Upper lobe of right lung (tissue), 1 donor: ENCODE measurements at regions not wholly inside any gene's neighbourhood (a gene's known extent, or its start where the extent isn't known, plus 50 kb on each side); places are given as distances from the start of the nearest gene placed in this dataset.

Experiments used
- ATAC-seq: fragments of 200-7000 bp; cut with Tn5 transposase; one replicate; pipeline ENCODE4 v1.9.1; 2020; ENCODE audit warnings: mild to moderate bottlenecking, moderate library complexity
- DNase-seq: peaks from one replicate; pipeline ENCODE4 v3.0.0-alpha.2; 2020
- H3K27ac ChIP-seq: fragments of 200-600 bp; one replicate; pipeline ENCODE4 v1.8.0; 2022
- H3K27me3 ChIP-seq: fragments of 200-600 bp; one replicate; pipeline ENCODE4 v1.8.0; 2022; ENCODE audit warnings: mild to moderate bottlenecking
- H3K36me3 ChIP-seq: fragments of 200-600 bp; one replicate; pipeline ENCODE4 v1.8.0; 2022
- H3K4me1 ChIP-seq: fragments of 200-600 bp; one replicate; pipeline ENCODE4 v1.8.0; 2022
- H3K4me3 ChIP-seq: fragments of 200-600 bp; one replicate; pipeline ENCODE4 v1.8.0; 2022; ENCODE audit warnings: mild to moderate bottlenecking
- H3K9me3 ChIP-seq: fragments of 200-600 bp; one replicate; pipeline ENCODE4 v1.8.0; 2022
- intact Hi-C: fragments of 100-400 bp; cut with DNase I; formaldehyde crosslinking; loops from one replicate; pipeline ENCODE4 v1.11.0; 2022
- TF ChIP-seq, protein P1 (sequence below): fragments of 200-600 bp; IDR thresholded peaks from one replicate; pipeline ENCODE4 v1.8.0; 2022; ENCODE audit warnings: antibody characterized with exemption
- donor health status: DM: no; HTN: yes; CAD: no; lungs with severe emphysema.

DNA sequence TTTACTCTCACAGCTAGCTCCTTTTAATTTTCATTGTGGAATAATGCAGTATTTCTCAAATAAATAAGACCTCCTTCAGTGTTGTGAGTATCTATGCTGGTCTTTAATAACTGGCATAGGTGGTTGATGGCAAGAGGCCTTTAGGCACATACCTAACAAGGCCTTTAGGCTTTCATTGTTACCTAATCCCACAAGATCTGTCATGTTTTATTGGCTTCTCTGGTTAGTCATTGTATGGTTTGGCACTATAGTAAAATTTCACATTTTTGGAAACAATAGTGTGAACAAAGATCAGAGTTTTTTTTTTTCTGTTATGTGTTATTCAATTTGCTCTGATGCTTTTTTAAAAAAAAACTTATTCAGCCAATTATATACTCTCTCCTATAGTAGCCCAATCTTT is 89.8 kb upstream of the NEUROD1 start:
- no peak for DNase-seq
- intact Hi-C loops, result no loop called here
- Histone ChIP-seq H3K27me3 (no peaks in the 10 kb centered on the region), H3K4me3 (no peak overlapping the region), H3K36me3 (no peaks in the 10 kb centered on the region), H3K9me3 (no peaks in the 10 kb centered on the region), H3K27ac (no peak overlapping the region), H3K4me1 (no peaks in the 10 kb centered on the region)
- ATAC-seq, result no peak
- TF ChIP-seq, protein P1, sequence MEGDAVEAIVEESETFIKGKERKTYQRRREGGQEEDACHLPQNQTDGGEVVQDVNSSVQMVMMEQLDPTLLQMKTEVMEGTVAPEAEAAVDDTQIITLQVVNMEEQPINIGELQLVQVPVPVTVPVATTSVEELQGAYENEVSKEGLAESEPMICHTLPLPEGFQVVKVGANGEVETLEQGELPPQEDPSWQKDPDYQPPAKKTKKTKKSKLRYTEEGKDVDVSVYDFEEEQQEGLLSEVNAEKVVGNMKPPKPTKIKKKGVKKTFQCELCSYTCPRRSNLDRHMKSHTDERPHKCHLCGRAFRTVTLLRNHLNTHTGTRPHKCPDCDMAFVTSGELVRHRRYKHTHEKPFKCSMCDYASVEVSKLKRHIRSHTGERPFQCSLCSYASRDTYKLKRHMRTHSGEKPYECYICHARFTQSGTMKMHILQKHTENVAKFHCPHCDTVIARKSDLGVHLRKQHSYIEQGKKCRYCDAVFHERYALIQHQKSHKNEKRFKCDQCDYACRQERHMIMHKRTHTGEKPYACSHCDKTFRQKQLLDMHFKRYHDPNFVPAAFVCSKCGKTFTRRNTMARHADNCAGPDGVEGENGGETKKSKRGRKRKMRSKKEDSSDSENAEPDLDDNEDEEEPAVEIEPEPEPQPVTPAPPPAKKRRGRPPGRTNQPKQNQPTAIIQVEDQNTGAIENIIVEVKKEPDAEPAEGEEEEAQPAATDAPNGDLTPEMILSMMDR, result no peak

DNA sequence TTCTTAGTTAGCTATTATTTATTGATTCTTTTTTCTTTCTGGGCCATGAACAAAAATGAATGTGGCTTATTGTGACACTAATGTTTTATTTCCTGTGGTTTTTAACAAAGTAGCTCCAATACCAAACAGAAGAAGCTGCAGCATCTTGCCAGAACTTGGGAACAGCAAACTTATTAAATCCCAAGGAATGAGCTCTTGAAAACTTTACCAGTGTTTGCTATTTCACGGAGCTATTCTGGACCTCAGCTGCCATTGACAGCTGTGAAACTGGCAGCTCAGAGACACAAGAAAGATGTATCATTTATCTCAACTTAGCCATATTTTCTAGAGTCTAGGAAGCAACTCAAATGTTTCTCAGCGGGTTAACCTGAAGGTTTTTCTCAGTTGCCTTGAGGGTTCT is 91.0 kb upstream of the NEUROD1 start:
- TF ChIP-seq, protein P1, result no peak
- H3K27me3 ChIP-seq, result no peaks in the 10 kb centered on the region
- H3K9me3 ChIP-seq, result no peaks in the 10 kb centered on the region
- intact Hi-C loops, result no loop called here
- no peak overlapping the region for H3K4me3 ChIP-seq
- no peaks in the 10 kb centered on the region for H3K36me3 ChIP-seq
- no peak overlapping the region for H3K27ac ChIP-seq
- H3K4me1 ChIP-seq, result no peaks in the 10 kb centered on the region
- DNase-seq (no peak), ATAC-seq (no peak)

DNA sequence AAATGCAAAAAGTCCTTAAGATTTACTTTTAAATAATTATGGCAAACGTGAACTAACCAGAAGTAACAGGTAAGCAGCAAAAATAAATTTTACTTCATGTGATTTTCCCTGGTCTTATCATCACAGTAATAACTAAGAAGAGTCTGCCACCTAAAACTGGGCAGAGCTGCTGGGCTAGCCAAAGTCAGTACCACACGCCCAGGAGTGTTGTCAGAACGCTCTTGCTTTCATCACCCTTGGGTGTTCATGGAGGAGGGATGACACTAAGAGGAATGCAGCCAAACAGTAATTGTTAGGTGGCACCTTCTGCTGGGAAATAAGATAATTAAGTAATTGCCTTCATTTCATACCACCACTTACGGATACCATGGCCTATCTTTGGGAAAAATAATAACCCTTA is 92.0 kb upstream of the NEUROD1 start:
- TF ChIP-seq, protein P1, result no peak
- H3K27me3 ChIP-seq, result no peaks in the 10 kb centered on the region
- H3K36me3 ChIP-seq, result no peaks in the 10 kb centered on the region
- H3K4me3 ChIP-seq, result no peak overlapping the region
- intact Hi-C loops, result no loop called here
- no peak overlapping the region for H3K27ac ChIP-seq
- no peaks in the 10 kb centered on the region for H3K9me3 ChIP-seq
- H3K4me1 ChIP-seq, result no peaks in the 10 kb centered on the region
- no peak for DNase-seq
- no peak for ATAC-seq

DNA sequence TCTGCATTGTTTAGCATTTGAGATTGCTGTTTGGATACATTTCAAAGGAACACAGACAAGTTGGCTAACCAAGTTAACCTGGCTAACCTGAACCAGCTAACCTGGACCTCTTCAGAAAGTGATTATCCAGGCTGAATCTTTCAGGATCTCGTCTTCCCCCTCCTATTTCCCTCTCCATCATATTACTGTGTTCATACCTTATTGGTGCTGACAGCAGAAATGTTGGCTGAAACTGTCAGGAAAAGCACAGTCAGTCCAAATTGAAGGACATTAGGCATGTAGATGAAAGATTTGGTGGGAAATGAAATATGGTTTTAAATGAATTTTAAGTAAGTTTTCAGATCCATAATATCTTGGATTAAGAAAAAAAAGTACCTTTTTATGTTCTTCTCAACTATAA is 92.5 kb upstream of the NEUROD1 start:
- intact Hi-C loops, result no loop called here
- H3K27me3 ChIP-seq, result no peaks in the 10 kb centered on the region
- H3K4me3 ChIP-seq, result no peak overlapping the region
- H3K9me3 ChIP-seq, result no peaks in the 10 kb centered on the region
- H3K36me3 ChIP-seq, result no peaks in the 10 kb centered on the region
- no peak overlapping the region for H3K27ac ChIP-seq
- DNase-seq, result no peak
- TF ChIP-seq, protein P1, result no peak
- no peak for ATAC-seq
- no peaks in the 10 kb centered on the region for H3K4me1 ChIP-seq

DNA sequence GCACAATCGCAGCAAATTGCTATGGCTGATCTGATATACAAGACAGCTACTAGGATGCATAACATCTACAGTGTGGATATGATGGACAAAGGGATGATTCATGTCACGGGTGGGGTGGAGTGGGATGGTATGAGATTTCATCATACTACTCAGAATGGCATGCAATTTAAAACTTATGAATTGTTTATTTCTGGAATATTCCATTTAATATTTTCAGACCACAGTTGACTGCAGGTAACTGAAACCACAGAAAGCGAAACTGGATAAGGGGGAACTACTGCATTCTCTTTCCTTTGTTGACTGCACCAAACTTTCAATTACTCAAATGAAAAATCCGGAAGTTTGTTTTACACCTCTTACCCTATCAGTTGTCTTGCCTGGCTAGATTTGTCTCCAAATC is 94.4 kb upstream of the NEUROD1 start:
- Histone ChIP-seq H3K27me3 (no peaks in the 10 kb centered on the region), H3K9me3 (no peaks in the 10 kb centered on the region), H3K36me3 (no peaks in the 10 kb centered on the region), H3K4me3 (no peak overlapping the region), H3K4me1 (peaks cover 5% of the 10 kb centered on the region), H3K27ac (no peak overlapping the region)
- no peak for ATAC-seq
- TF ChIP-seq, protein P1, result no peak
- intact Hi-C loops, result no loop called here
- no peak for DNase-seq

DNA sequence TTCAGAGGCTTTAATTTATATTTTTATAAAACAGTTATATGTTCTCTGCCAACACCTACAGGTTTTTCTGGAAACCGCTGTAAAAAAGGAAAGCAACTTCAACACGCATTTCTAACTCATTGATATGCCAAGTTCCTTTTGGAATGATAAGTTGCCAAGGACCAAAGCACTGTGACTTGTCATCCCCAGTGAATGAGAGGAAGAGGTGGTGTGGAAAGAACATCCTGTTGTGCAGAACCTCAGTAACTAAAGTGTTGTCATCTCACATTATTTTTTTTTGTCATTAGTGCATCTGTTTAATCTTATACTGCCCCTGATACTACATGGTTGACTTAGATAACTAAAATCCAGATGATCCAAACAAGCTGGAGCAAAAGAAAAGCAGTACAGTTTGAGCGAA is 96.0 kb upstream of the NEUROD1 start:
- no peak overlapping the region for H3K4me3 ChIP-seq
- H3K27ac ChIP-seq, result no peak overlapping the region
- peaks cover 14% of the 10 kb centered on the region for H3K4me1 ChIP-seq
- no peak for DNase-seq
- intact Hi-C loops, result no loop called here
- no peak for ATAC-seq
- H3K9me3 ChIP-seq, result no peaks in the 10 kb centered on the region
- TF ChIP-seq, protein P1, result no peak
- H3K27me3 ChIP-seq, result no peaks in the 10 kb centered on the region
- H3K36me3 ChIP-seq, result no peaks in the 10 kb centered on the region
